Mesothelial cell of epicardium (in vitro differentiated cells): ENCODE measurements at regions not wholly inside any gene's neighbourhood (a gene's known extent, or its start where the extent isn't known, plus 50 kb on each side); places are given as distances from the start of the nearest gene placed in this dataset.
"Not testable (repeated sequence)": the region's sequence is repeated elsewhere in the genome, so short reads cannot be mapped to it uniquely, and the experiment has no call there.

ENCODE experiments used
- DNase-seq, 2 experiments: peaks; one replicate each; pipeline ENCODE4 v3.0.0; 2021; ENCODE audit warnings: low spot score in 2 of 2; ENCODE audit not compliant: unreplicated experiment in 2 of 2
- H3K27ac Mint-ChIP-seq: 2 replicates; pipeline ENCODE4 v1.8.0; 2021; ENCODE audit warnings: mixed read lengths
- H3K27me3 Mint-ChIP-seq: 2 replicates; pipeline ENCODE4 v1.8.0; 2021; ENCODE audit warnings: low read depth, mixed read lengths
- H3K36me3 Mint-ChIP-seq: 2 replicates; pipeline ENCODE4 v1.8.0; 2021; ENCODE audit warnings: mixed read lengths
- H3K4me1 Mint-ChIP-seq: 2 replicates; pipeline ENCODE4 v1.8.0; 2021; ENCODE audit warnings: mixed read lengths
- H3K4me3 Mint-ChIP-seq: 2 replicates; pipeline ENCODE4 v1.8.0; 2021; ENCODE audit warnings: mild to moderate bottlenecking, moderate library complexity, mixed read lengths
- H3K9me3 Mint-ChIP-seq: 2 replicates; pipeline ENCODE4 v1.8.0; 2021; ENCODE audit warnings: mixed read lengths
- CTCF ChIP-seq: fragments of 200-600 bp; sonication (generic); IDR thresholded peaks from one replicate; pipeline ENCODE4 v1.5.0; 2021; ENCODE audit warnings: antibody characterized with exemption; ENCODE audit not compliant: unreplicated experiment

- H3K4me3 Mint-ChIP-seq: no peak overlapping the region
- TF ChIP-seq CTCF: no peak
- DNase-seq: no peak
- H3K27me3 Mint-ChIP-seq: no peaks in the 10 kb centered on the region
- H3K27ac Mint-ChIP-seq: no peak overlapping the region
- H3K4me1 Mint-ChIP-seq: no peaks in the 10 kb centered on the region
- no peaks in the 10 kb centered on the region for H3K36me3 Mint-ChIP-seq
- H3K9me3 Mint-ChIP-seq: peaks cover 5% of the 10 kb centered on the region
Observed at GRCh38 chr3:154842536-154842935, 237.6 kb upstream of the MME start.

- H3K9me3 Mint-ChIP-seq: no peaks in the 10 kb centered on the region
- H3K27ac Mint-ChIP-seq: no peak overlapping the region
- H3K4me1 Mint-ChIP-seq: no peaks in the 10 kb centered on the region
- DNase-seq: no peak
- no peak for TF ChIP-seq CTCF
- H3K4me3 Mint-ChIP-seq: no peak overlapping the region
- no peaks in the 10 kb centered on the region for H3K36me3 Mint-ChIP-seq
- no peaks in the 10 kb centered on the region for H3K27me3 Mint-ChIP-seq
Observed at GRCh38 chr3:154835639-154836038, 244.5 kb upstream of the MME start.

GRCh38 chr3:154834831-154835230 is 245.3 kb upstream of the MME start:
- H3K4me3 Mint-ChIP-seq, H3K27me3 Mint-ChIP-seq, H3K4me1 Mint-ChIP-seq, H3K9me3 Mint-ChIP-seq, H3K27ac Mint-ChIP-seq, DNase-seq, H3K36me3 Mint-ChIP-seq: not testable (repeated sequence)

GRCh38 chr3:154829929-154830328 is 250.2 kb upstream of the MME start:
- no peak for DNase-seq
- Mint-ChIP-seq H3K4me3 (no peak overlapping the region), H3K27me3 (no peaks in the 10 kb centered on the region), H3K4me1 (no peaks in the 10 kb centered on the region), H3K27ac (no peak overlapping the region), H3K9me3 (peaks cover 5% of the 10 kb centered on the region), H3K36me3 (no peaks in the 10 kb centered on the region)
- no peak for TF ChIP-seq CTCF

- no peak for TF ChIP-seq CTCF
- Mint-ChIP-seq H3K27me3 (no peaks in the 10 kb centered on the region), H3K4me1 (no peaks in the 10 kb centered on the region), H3K36me3 (peaks cover 6% of the 10 kb centered on the region), H3K27ac (no peak overlapping the region), H3K9me3 (peaks cover 20% of the 10 kb centered on the region), H3K4me3 (no peak overlapping the region)
- DNase-seq: no peak
Observed at GRCh38 chr3:154819491-154819890, 260.6 kb upstream of the MME start.

- no peak for TF ChIP-seq CTCF
- no peak for DNase-seq
- no peak overlapping the region for H3K27ac Mint-ChIP-seq
- H3K36me3 Mint-ChIP-seq: peaks cover 6% of the 10 kb centered on the region
- H3K4me3 Mint-ChIP-seq: no peak overlapping the region
- no peaks in the 10 kb centered on the region for H3K27me3 Mint-ChIP-seq
- H3K4me1 Mint-ChIP-seq: no peaks in the 10 kb centered on the region
- peaks cover 14% of the 10 kb centered on the region for H3K9me3 Mint-ChIP-seq
Observed at GRCh38 chr3:154818676-154819255, 261.4 kb upstream of the MME start.

GRCh38 chr3:154810017-154810416 is 270.1 kb upstream of the MME start:
- H3K27me3 Mint-ChIP-seq, DNase-seq, H3K4me1 Mint-ChIP-seq, H3K4me3 Mint-ChIP-seq, H3K27ac Mint-ChIP-seq: not testable (repeated sequence)
- peaks cover 55% of the 10 kb centered on the region for H3K9me3 Mint-ChIP-seq
- H3K36me3 Mint-ChIP-seq: peaks cover 12% of the 10 kb centered on the region
